Ascending aorta (tissue), 2 donors: ENCODE measurements at regions not wholly inside any gene's neighbourhood (a gene's known extent, or its start where the extent isn't known, plus 50 kb on each side); places are given as distances from the start of the nearest gene placed in this dataset.

Experiments used
- DNase-seq, 2 donors: peaks; one replicate each; pipeline ENCODE4 v3.0.0-alpha.2; 2019; ENCODE audit warnings: low spot score in 2 of 2
- H3K27ac ChIP-seq, 2 donors: fragments of 200-600 bp; sonication (generic); one replicate each; pipeline ENCODE4 v1.5.1; 2016 to 2017; ENCODE audit warnings: mild to moderate bottlenecking in 1 of 2
- H3K27me3 ChIP-seq: fragments of 200-600 bp; sonication (generic); one replicate; pipeline ENCODE4 v1.5.1; 2017
- H3K36me3 ChIP-seq, 2 donors: fragments of 200-600 bp; sonication (generic); one replicate each; pipeline ENCODE4 v1.5.1; 2016
- H3K4me1 ChIP-seq, 2 donors: fragments of 200-600 bp; sonication (generic); one replicate each; pipeline ENCODE4 v1.5.1; 2016 to 2017; ENCODE audit warnings: mild to moderate bottlenecking in 1 of 2
- H3K4me3 ChIP-seq, 2 donors: fragments of 200-600 bp; sonication (generic); one replicate each; pipeline ENCODE4 v1.5.1; 2016 to 2017; ENCODE audit warnings: mild to moderate bottlenecking in 1 of 2
- H3K9me3 ChIP-seq, 2 donors: fragments of 200-600 bp; sonication (generic); one replicate each; pipeline ENCODE4 v1.5.1; 2016
- intact Hi-C: fragments of 100-400 bp; cut with DNase I; formaldehyde crosslinking; loops from one replicate; pipeline ENCODE4 v1.15.1; 2023
- TF ChIP-seq, protein P1 (sequence below), 3 experiments: fragments of 200-600 bp in 2 of 3; fragments of 450-650 bp in 1 of 3; sonication (generic) in 2 of 3; IDR thresholded peaks; one replicate each; pipeline ENCODE4 v1.5.1; 2016 to 2019; ENCODE audit warnings: antibody characterized with exemption in 3 of 3, mild to moderate bottlenecking in 1 of 3, moderate library complexity in 1 of 3

DNA sequence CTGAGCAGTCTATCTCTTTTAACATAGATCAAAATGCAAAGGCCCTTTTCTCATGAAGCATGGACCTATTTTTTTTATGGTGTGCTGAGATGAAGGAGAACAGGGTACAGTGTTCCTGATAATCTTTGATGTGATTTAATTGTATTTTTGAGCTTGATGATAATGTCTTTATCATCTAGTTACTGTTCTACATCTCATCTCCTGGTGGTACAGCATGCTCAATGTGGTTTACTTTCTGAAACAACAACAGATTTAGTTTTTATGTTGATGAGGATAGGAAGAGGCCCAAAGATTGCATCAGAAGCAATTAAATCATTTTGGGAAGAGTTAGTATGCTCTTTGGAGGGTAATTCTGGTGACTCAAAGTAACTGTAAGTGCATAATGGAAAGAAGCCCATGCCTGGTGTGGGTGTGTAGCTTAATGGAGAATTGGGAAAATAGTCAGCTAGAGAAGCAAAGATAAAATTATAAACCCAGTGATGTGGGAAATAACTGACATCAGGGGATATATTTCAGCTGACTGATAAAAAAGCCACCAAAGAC is 123.0 kb upstream of the KCNN2 start:
- Histone ChIP-seq H3K27ac (no peak overlapping the region), H3K27me3 (no peaks in the 10 kb centered on the region), H3K9me3 (no peaks in the 10 kb centered on the region), H3K4me1 (no peaks in the 10 kb centered on the region), H3K36me3 (no peaks in the 10 kb centered on the region), H3K4me3 (no peak overlapping the region)
- intact Hi-C loops, result no loop called here
- no peak for DNase-seq
- TF ChIP-seq, protein P1, sequence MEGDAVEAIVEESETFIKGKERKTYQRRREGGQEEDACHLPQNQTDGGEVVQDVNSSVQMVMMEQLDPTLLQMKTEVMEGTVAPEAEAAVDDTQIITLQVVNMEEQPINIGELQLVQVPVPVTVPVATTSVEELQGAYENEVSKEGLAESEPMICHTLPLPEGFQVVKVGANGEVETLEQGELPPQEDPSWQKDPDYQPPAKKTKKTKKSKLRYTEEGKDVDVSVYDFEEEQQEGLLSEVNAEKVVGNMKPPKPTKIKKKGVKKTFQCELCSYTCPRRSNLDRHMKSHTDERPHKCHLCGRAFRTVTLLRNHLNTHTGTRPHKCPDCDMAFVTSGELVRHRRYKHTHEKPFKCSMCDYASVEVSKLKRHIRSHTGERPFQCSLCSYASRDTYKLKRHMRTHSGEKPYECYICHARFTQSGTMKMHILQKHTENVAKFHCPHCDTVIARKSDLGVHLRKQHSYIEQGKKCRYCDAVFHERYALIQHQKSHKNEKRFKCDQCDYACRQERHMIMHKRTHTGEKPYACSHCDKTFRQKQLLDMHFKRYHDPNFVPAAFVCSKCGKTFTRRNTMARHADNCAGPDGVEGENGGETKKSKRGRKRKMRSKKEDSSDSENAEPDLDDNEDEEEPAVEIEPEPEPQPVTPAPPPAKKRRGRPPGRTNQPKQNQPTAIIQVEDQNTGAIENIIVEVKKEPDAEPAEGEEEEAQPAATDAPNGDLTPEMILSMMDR (IDR thresholded peaks at IDR 0.05), result no peak

DNA sequence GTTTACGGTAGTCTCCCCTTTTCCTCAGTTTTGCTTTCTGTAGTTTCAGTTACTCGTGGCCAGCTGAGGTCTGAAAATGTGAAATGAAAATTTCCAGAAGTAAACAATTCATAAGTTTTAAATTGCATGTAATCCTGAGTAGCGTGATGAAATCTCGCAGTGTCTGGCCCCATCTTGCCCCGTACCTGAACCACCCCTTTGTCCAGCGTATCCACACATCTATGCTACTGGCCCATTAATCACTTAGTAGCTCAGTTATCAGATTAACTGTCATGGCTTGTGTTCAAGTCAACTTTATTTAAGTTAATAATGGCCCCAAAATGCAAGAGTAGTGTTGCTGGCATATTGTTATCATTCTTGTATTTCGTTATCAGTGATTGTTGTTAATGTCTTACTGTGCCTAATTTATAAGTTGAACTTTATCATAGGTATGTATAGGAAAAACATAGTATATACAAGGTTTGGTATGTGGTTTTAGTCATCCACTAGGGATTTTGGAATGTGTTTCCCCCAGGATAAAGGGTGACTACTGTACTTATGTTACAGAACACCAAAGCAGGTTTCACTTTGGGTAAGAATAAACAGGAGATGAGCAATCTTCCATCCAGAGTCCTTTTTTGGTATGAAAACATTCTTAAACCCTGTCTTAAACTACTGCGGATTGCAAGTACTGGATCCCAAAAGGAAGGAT is 118.4 kb upstream of the KCNN2 start:
- no peaks in the 10 kb centered on the region for H3K36me3 ChIP-seq
- no peak overlapping the region for H3K27ac ChIP-seq
- TF ChIP-seq, protein P1 (IDR thresholded peaks at IDR 0.05), result no peak
- intact Hi-C loops, result no loop called here
- no peaks in the 10 kb centered on the region for H3K9me3 ChIP-seq
- H3K4me1 ChIP-seq, result no peaks in the 10 kb centered on the region
- H3K4me3 ChIP-seq, result no peak overlapping the region
- no peak for DNase-seq
- no peaks in the 10 kb centered on the region for H3K27me3 ChIP-seq

DNA sequence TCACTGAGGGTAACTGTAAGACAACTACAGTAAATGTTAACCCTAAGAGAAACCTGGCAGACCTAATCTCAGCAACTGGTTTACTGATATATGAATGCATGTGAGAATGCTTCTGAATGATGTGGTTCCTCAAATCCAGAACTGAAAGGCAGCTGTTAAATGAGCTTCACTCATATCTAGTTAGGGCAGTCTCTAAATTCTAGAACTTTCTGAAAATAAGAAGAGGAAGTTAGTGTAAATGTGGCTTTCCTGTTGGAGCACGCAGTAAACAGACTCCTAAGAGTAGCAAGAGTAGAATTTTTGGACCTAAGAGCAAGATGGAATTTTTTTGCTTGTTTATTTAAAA is 117.9 kb upstream of the KCNN2 start:
- no peaks in the 10 kb centered on the region for H3K9me3 ChIP-seq
- no peak for DNase-seq
- no peaks in the 10 kb centered on the region for H3K36me3 ChIP-seq
- H3K27me3 ChIP-seq, result no peaks in the 10 kb centered on the region
- intact Hi-C loops, result no loop called here
- no peak overlapping the region for H3K27ac ChIP-seq
- H3K4me1 ChIP-seq, result no peaks in the 10 kb centered on the region
- no peak overlapping the region for H3K4me3 ChIP-seq
- TF ChIP-seq, protein P1 (IDR thresholded peaks at IDR 0.05), result no peak

DNA sequence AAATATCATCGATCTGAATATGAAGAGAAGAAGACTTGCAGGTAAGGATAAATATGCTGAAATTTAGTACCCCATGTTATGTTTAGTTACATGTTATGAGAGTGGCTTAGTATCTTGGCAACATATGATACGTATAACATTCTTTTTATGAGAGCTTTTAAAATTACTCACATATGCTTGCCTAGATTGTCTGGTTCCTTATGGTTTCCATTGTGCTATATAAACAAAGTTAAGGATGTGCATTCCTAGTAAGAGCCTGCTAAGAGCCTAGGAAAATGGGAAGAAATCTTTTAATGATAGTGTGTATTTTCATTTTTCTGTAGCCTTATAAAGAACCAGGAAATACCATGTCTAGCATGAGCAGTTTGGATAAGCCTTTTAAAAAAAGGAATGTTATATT is 112.0 kb upstream of the KCNN2 start:
- H3K36me3 ChIP-seq, result no peaks in the 10 kb centered on the region
- intact Hi-C loops, result no loop called here
- H3K27ac ChIP-seq, result no peak overlapping the region

DNA sequence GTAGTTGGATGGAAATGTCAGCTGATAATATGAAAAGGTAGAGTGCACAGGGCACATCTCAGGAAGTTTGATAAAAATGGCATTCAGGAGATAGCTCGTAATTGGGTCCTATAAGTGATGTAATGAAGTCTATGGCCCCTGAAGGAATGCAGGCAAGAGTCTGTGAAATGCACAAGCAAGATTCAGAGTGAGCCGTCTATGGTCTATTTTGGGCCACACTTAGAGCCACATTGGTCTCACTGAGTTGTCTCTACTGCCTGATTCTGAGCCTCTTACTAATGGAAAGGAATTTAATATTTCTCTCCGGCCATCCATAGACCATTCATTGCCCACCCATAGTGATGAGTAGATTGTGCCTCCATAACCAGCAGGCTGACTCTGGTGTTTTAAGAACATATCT is 111.3 kb upstream of the KCNN2 start:
- intact Hi-C loops, result no loop called here
- H3K9me3 ChIP-seq, result no peaks in the 10 kb centered on the region
- no peaks in the 10 kb centered on the region for H3K4me1 ChIP-seq
- TF ChIP-seq, protein P1 (IDR thresholded peaks at IDR 0.05), result no peak
- no peak for DNase-seq
- H3K27ac ChIP-seq, result no peak overlapping the region
- no peaks in the 10 kb centered on the region for H3K36me3 ChIP-seq
- no peak overlapping the region for H3K4me3 ChIP-seq
- no peaks in the 10 kb centered on the region for H3K27me3 ChIP-seq

More for the DNA sequence above, 112.0 kb upstream of the KCNN2 start:
- H3K4me1 ChIP-seq, result no peaks in the 10 kb centered on the region
- no peak for DNase-seq
- no peaks in the 10 kb centered on the region for H3K9me3 ChIP-seq
- H3K4me3 ChIP-seq, result no peak overlapping the region
- TF ChIP-seq, protein P1 (IDR thresholded peaks at IDR 0.05), result no peak
- H3K27me3 ChIP-seq, result no peaks in the 10 kb centered on the region
